Glomerular visceral epithelial cell (primary cell): ENCODE measurements at regions not wholly inside any gene's neighbourhood (a gene's known extent, or its start where the extent isn't known, plus 50 kb on each side); places are given as distances from the start of the nearest gene placed in this dataset.
"Not testable (repeated sequence)": the region's sequence is repeated elsewhere in the genome, so short reads cannot be mapped to it uniquely, and the experiment has no call there.

ENCODE experiments used
- DNase-seq: peaks from one replicate; pipeline ENCODE4 v3.0.0-alpha.2; 2016; ENCODE audit errors: extremely low spot score

DNA sequence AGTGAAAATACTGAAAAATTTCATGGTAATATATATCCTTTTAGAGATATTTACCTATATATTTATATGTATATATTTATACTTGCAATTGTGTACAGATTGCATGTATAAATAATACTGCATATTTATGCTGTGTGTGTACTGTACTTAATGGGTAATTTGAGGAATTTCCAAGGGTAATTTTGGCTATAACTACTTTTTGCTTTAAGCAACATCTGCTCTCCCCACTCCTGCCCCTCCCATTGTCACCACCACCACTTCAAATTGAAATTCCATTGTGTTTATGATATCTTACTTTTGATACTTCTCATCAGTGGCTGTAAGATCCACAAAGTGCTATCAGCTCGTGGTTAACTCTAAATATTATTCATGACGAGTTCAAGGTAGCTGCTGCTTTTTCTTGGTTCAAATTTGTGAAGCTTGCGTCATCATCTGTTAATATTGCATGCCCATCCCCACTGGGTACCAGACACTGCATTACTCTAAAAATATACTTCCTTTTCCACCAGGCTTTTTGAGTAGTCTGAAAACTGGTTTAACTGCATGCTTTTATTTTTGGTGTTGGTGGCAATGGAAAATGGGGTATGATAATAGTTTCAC is 91.7 kb upstream of the MITF start:
- DNase-seq = no peak

DNA sequence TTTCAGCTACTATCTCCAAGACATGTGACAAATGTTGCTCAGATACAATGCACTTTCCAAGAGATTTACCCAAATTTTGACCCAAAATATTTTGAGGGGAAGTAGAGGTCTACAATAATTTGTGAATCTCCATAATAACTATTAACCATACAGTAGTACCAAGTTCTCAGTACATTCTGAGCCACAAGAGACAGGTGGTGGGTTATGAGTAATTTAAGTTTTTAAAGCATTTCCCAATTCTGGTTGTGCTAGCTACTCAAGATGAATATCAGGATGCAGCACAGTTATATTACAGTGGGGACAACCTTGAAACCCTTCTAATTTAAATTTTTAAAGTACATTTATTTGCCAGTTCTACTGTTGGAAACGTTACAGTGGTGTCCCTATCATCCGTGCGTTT is 92.2 kb upstream of the MITF start:
- no peak for DNase-seq

GRCh38 chr3:69646287-69647067 is 92.8 kb upstream of the MITF start:
- no peak for DNase-seq

DNA sequence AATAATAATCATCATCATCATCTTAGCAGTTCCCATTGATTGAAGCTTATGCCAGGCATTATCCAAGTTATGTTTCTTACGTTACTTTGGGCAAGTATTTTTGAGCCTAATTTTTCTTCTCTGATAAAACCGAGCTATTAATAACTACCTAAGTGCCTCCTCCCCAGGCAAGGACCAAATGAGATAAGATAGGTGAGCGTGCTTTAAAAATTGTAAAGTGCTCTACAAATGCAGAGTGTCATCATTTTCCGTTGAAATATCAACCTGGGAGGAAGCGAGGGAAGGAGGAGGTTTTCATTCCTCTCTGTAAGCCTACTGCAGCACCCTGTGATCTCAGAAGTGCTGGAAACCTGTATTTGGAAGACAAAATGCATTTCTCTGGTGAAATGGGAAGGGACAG is 96.7 kb upstream of the MITF start:
- DNase-seq = no peak

- no peak for DNase-seq
Measured at GRCh38 chr3:69639851-69640250, 99.4 kb upstream of the MITF start.

GRCh38 chr3:69628951-69629350 is 110.3 kb upstream of the MITF start:
- DNase-seq = no peak

DNA sequence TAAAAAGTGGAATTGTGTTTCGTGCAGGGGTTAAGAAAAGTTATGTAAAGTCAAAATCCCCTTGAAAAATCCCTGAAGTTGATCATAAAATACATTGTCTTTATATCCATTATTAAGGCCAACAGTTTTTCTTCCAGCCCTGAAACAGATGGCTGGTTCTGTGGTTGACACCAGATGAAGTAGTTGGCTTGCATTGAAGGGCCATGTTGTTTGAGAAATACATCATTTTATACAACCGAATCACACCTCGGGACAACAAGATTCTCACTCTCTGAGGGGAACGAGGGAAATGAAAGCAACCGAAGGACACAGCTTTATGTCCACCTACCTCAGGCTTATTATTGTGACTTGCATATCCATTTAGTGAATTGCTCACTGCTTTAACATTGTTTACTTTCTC is 126.0 kb upstream of the MITF start:
- no peak for DNase-seq

DNA sequence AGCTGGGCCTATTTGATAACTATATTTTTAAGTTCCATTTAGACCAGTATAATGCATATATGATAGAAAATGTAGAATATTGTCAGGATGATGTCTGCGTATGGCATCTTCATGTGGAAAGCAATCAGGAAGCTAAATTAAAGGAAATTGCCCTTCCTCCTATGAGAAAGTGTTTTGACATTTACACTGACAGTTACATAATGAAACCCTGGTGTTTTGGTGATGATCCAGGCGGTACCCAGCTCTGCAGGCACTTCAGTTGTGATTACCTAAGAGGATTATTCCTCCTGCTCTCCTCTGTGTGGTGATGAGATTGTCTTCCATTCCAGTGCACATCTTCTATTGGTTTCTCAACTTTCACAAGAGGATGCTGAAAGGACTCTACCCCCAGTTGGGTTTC is 126.5 kb upstream of the MITF start:
- no peak for DNase-seq

- DNase-seq = not testable (repeated sequence)
Measured at GRCh38 chr3:69609566-69609965, 129.7 kb upstream of the MITF start.

DNA sequence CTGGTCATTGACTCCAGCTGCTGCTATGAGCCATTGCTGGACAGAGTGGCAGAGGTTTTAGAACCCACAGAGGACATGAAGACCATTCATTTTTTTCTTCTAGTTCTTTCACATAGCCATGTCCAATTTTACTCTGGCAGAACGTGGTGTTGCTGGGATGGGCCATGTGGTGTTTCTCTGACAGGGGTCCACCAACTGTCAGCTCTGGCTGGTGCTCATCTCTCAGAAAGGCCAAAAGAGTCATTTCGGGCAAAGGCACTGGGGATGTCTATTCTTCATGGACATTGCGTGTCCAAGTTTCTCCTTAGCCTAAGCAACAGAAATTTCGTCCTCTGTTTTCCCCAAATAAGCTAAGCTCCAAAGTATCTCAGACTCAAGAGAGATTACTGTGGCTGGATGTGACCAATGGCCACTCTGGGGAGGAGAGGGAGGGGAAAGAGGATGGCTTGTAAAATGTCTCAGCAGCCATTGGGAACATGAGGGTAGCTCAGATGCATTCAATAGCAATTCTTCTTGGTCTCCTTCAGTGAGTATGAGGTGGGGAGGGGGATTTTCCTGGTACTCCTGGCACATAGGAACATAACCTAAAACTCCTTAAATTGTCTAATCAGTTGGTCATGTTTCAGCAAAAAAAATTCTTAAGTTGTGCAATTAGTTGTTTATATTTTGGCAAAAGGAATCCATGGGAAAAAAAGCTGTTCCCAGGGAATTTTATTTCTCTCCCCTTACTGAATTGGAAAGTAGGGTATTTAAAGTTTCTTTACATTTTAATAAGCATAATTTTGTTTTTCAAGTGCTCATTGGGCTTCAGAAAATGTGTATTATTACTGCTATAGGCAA is 131.6 kb upstream of the MITF start:
- DNase-seq = no peak

- DNase-seq = no peak
Measured at GRCh38 chr3:69605867-69606266, 133.4 kb upstream of the MITF start.

DNA sequence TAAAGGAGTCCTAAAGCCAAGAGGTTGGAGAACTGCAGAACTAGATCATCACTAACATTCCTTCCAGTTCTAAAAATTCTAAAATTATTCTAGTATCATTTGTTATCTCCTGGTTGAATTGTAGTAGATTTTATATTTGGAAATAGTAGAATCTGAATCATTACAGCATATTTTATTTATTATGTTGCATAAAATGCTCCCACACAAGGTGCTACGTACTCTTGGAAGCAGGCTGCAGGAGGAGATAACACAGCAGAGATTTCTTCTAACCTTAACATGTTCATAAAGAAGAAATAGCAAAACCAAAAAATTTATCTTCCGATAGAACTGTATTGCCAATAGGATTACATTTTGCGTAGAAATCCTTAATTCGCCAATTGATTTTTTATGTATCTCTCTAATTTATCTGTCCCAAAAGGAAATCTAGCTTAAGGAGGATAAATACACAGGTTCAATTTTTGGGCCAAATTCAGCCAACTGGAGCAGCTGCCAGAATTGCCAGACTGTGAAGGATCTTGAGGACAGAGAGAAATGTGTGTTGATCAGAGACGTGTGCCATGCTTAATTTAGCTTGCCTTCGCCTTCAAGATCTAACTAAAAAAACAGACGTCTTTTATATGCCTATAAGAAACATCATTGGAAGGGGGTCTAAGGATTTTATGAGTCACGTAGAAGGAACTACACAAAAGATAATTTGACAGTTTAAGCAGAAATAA is 134.4 kb upstream of the MITF start:
- DNase-seq = no peak

GRCh38 chr3:69602112-69602511 is 137.2 kb upstream of the MITF start:
- DNase-seq = no peak

- no peak for DNase-seq
Measured at GRCh38 chr3:69594286-69594685, 145.0 kb upstream of the MITF start.

- no peak for DNase-seq
Measured at GRCh38 chr3:69591164-69591736, 148.0 kb upstream of the MITF start.

DNA sequence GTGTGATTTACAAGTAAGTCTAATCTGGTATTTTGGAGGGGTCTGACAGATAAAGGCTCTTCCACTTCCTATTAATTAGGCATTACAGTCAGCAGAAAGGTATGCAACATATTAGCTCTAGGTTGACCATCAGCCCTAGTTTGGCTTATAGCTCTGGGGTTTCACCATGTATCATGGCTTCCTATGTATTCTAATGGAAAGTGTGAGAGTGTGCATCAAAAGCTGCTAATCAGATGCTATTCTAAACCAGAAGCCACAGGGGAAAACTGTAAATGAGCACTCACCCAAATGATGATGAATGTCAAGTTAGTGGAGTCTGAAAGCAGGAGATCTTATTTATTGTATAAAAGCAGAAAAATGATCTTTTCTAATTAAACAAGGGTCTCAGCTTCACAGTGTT is 149.2 kb upstream of the MITF start:
- no peak for DNase-seq

DNA sequence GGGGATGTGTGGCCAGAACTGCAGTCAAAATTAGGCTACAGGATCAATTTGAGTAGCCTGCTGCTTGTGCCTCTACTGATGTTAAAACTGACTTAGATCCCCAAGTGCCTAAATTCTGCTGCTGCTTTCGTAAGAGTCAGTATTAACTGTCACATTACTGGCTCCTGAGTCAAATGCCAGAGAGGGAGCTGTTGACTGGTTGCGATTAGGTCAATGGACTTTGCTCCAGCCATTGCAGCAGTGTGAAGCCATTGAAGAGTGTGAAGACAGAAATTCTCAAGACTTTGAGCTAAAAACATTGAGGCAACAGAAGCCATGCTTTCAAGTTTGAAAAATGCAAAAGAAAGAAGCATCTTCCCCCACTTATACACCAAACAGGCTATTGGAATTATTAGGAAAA is 151.1 kb upstream of the MITF start:
- DNase-seq = no peak

DNA sequence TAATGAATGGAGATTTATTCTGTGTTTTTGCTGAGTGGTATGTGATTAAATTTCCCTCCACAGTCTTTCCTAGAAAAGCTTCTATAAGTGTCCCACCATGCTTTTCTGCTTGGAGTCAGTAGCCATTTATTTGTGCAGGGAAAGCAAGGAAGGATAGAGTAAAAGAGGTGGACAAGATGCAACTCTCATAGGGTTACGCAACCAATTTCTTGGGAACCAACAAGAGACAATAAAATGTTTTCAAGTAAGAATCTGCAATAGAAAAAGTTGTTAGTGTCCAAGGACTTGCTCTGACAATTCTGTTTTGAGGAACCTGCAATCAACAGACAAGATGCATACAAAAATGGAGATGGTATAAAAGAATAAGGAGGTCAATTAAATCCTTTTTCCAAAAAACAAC is 153.8 kb upstream of the MITF start:
- DNase-seq = no peak

DNA sequence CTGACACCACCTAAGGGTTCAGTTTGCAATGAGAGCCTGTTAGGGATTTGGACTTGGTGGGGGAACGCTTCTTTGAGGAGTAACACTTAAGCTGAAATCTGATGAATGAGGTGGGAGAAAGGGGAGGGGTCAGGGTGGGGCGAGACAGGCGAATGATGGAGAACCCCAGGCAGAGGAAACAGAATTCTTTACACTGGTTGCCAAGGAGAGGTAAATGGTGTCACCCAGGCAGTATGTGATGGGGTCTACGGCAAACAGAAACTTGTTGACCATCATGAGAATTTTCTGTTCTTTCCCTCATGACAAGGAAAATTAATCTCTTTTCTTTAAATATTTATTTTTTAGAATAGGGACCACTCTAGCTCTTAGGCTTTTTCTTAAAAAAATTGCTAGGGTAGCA is 157.2 kb upstream of the MITF start:
- DNase-seq = no peak

GRCh38 chr3:69579306-69580041 is 159.8 kb upstream of the MITF start:
- no peak for DNase-seq

DNA sequence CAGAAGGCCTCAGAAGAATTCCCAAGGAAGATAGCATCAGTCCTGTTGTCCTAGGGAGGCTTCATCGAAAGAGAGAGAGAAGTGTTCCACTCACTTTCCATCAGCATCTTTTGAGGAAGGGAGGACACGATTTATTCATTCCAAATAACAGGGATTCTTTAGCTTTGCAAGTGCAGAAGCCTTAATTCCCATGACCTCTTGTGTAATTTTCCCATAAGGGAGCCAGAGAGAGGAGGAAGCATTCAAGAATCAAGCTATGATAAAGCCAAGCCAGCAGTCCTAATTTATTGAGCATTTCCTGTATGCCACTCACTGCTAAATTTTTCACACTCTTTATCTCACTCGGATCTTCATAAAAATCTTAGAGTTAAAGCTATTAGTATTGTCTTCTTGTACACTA is 169.7 kb upstream of the MITF start:
- no peak for DNase-seq
